GM18526 (cell line): ENCODE measurements at regions not wholly inside any gene's neighbourhood (a gene's known extent, or its start where the extent isn't known, plus 50 kb on each side); places are given as distances from the start of the nearest gene placed in this dataset.

ENCODE experiments used
- POLR2A ChIP-seq: IDR thresholded peaks from 3 replicates; pipeline ENCODE4 v1.6.1; 2011; ENCODE audit not compliant: insufficient read length; ENCODE audit errors: extremely low read depth

- no peak for TF ChIP-seq POLR2A
Observed at GRCh38 chr2:8514274-8514662, 167.6 kb upstream of the ID2 start.

GRCh38 chr2:8514796-8515758, 166.8 kb upstream of the ID2 start:
- TF ChIP-seq POLR2A = no peak

GRCh38 chr2:8515864-8516533, 165.9 kb upstream of the ID2 start:
- no peak for TF ChIP-seq POLR2A

GRCh38 chr2:8517850-8518498, 163.9 kb upstream of the ID2 start:
- TF ChIP-seq POLR2A = no peak

- TF ChIP-seq POLR2A = no peak
Observed at GRCh38 chr2:8518979-8519668, 162.7 kb upstream of the ID2 start.

- TF ChIP-seq POLR2A = no peak
Observed at GRCh38 chr2:8520791-8521344, 161.0 kb upstream of the ID2 start.

GRCh38 chr2:8522687-8523086, 159.2 kb upstream of the ID2 start:
- no peak for TF ChIP-seq POLR2A

GRCh38 chr2:8524388-8524787, 157.5 kb upstream of the ID2 start:
- TF ChIP-seq POLR2A = no peak

- TF ChIP-seq POLR2A = no peak
Observed at GRCh38 chr2:8524823-8525222, 157.0 kb upstream of the ID2 start.

GRCh38 chr2:8525236-8525581, 156.6 kb upstream of the ID2 start:
- no peak for TF ChIP-seq POLR2A

- no peak for TF ChIP-seq POLR2A
Observed at GRCh38 chr2:8525582-8526402, 156.1 kb upstream of the ID2 start.

GRCh38 chr2:8526403-8526696, 155.5 kb upstream of the ID2 start:
- TF ChIP-seq POLR2A = no peak

- TF ChIP-seq POLR2A = no peak
Observed at GRCh38 chr2:8527031-8527430, 154.8 kb upstream of the ID2 start.

- no peak for TF ChIP-seq POLR2A
Observed at GRCh38 chr2:8527676-8528075, 154.2 kb upstream of the ID2 start.

- TF ChIP-seq POLR2A = no peak
Observed at GRCh38 chr2:8528863-8529262, 153.0 kb upstream of the ID2 start.

- TF ChIP-seq POLR2A = no peak
Observed at GRCh38 chr2:8529706-8530277, 152.1 kb upstream of the ID2 start.
